Testis (tissue), 2 donors: ENCODE measurements at regions not wholly inside any gene's neighbourhood (a gene's known extent, or its start where the extent isn't known, plus 50 kb on each side); places are given as distances from the start of the nearest gene placed in this dataset.

Source experiments
- DNase-seq: peaks from one replicate; pipeline ENCODE4 v3.0.0-alpha.2; 2019
- H3K27ac ChIP-seq, 2 donors: fragments of 200-600 bp; sonication (generic); one replicate each; pipeline ENCODE4 v1.5.1; 2019
- H3K27me3 ChIP-seq: fragments of 200-600 bp; sonication (generic); one replicate; pipeline ENCODE4 v1.5.1; 2019
- H3K36me3 ChIP-seq: fragments of 200-600 bp; sonication (generic); one replicate; pipeline ENCODE4 v1.5.1; 2017; ENCODE audit warnings: low read depth; ENCODE audit errors: missing control alignments
- H3K4me1 ChIP-seq: fragments of 200-600 bp; sonication (generic); one replicate; pipeline ENCODE4 v1.5.1; 2019
- H3K4me3 ChIP-seq, 2 donors: fragments of 200-600 bp; sonication (generic); one replicate each; pipeline ENCODE4 v1.5.1; 2017 to 2019
- H3K9me3 ChIP-seq: fragments of 200-600 bp; sonication (generic); one replicate; pipeline ENCODE4 v1.5.1; 2017
- CTCF ChIP-seq, 3 experiments: fragments of 450-650 bp in 2 of 3; fragments of 200-600 bp in 1 of 3; sonication (generic) in 1 of 3; IDR thresholded peaks; one replicate each; pipeline ENCODE4 v1.5.1; 2016 to 2019; ENCODE audit warnings: antibody characterized with exemption in 3 of 3, mild to moderate bottlenecking in 2 of 3, moderate library complexity in 1 of 3
- POLR2A ChIP-seq: fragments of 450-650 bp; IDR thresholded peaks from one replicate; pipeline ENCODE4 v1.6.1; 2017; ENCODE audit warnings: antibody characterized with exemption, mild to moderate bottlenecking, moderate library complexity
- WGBS, 2 donors: methylation state at CpG; one replicate each; pipeline ENCODE4 v1.1.5; 2018; 5-methylcytosine and 5-hydroxymethylcytosine counted together
- intact Hi-C: fragments of 100-400 bp; cut with DNase I; formaldehyde crosslinking; loops from one replicate; pipeline ENCODE4 v1.15.1; 2023; ENCODE audit warnings: low total_unique reads

- Histone ChIP-seq H3K27ac (no peak overlapping the region), H3K4me1 (no peaks in the 10 kb centered on the region), H3K27me3 (no peaks in the 10 kb centered on the region), H3K4me3 (no peak overlapping the region), H3K36me3 (no peaks in the 10 kb centered on the region), H3K9me3 (no peaks in the 10 kb centered on the region)
- intact Hi-C loops = no loop called here
- DNase-seq = no peak
- WGBS, 2 donors = 65 to 82% methylated on average over 2 of the region's 2 CpGs
- TF ChIP-seq CTCF (IDR thresholded peaks at IDR 0.05) = no peak
- no peak for TF ChIP-seq POLR2A
Measured at GRCh38 chr1:200337410-200337809, 72.4 kb downstream of the ZNF281 start.

GRCh38 chr1:200336901-200337391, 72.9 kb downstream of the ZNF281 start:
- TF ChIP-seq POLR2A (no peak), CTCF (IDR thresholded peaks at IDR 0.05) (no peak)
- intact Hi-C loops = no loop called here
- 35 to 36% methylated on average over 4 of the region's 4 CpGs for WGBS, 2 donors
- Histone ChIP-seq H3K36me3 (no peaks in the 10 kb centered on the region), H3K4me3 (no peak overlapping the region), H3K27me3 (no peaks in the 10 kb centered on the region), H3K4me1 (no peaks in the 10 kb centered on the region), H3K9me3 (no peaks in the 10 kb centered on the region), H3K27ac (no peak overlapping the region)
- DNase-seq = no peak

DNA sequence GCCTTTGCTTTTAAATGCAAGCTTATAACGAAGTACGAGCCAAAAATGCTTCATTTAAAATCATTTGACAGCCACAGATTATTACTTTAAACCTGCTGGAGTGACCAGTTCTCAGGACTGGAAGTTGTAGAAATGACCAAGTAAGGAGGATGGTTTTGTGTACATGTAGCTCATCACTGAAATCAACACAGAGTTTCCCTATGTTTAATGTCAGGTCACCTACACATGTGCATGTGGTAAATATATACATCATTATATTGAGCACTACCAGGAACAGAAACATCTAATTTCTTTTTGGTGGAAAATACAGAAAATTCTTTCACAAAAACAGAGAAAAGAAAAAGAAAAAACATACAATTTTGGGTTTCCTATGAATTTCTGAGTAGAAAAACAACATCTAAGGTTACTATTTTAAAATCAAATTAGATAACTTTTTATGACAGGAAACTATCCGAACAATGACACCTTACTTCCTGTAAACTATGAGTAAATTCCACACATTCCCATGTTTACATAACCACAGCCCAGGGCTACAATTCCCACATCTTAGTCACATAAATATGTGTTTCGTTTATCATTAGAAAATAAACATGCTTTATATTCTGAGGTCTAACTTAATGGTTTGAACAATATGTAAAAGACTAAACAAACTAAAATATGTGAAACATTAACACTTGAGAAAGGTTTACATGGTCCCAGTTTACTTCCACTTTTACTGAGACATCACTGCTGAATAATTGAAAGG, 73.6 kb downstream of the ZNF281 start:
- Histone ChIP-seq H3K27ac (no peak overlapping the region), H3K4me3 (no peak overlapping the region), H3K9me3 (no peaks in the 10 kb centered on the region), H3K4me1 (no peaks in the 10 kb centered on the region), H3K36me3 (no peaks in the 10 kb centered on the region), H3K27me3 (no peaks in the 10 kb centered on the region)
- WGBS, 2 donors = 74 to 80% methylated on average over 4 of the region's 4 CpGs
- TF ChIP-seq CTCF (IDR thresholded peaks at IDR 0.05) = no peak
- TF ChIP-seq POLR2A = no peak
- DNase-seq = no peak
- intact Hi-C loops = no loop called here

DNA sequence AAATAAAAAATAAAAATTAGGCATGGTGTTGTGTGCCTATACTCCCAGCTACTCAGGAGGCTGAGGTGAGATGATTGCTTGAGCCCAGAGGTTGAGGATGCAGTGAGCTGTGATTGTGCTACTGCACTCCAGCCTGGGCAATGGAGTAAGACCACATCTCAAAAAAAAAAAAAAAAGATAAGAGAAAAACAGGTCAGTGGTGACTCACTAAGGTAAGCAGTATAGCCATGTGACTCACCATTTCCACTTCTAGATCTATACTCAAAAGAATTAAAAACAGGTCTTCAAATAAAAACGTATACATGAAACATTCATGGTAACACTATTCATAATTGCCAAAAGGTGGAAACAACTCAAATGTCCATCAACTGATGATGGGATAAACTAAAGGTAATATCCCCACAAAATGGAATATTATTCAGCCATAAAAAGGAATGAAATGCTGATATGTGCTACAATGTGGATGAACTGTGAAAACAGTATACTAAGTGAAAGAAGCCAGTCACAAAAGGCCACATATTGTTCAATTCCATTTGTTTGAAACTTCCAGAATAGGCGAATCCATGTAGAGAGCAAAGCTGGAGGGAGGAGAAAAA, 75.1 kb downstream of the ZNF281 start:
- no peaks in the 10 kb centered on the region for H3K27me3 ChIP-seq
- intact Hi-C loops = no loop called here
- no peak for DNase-seq
- no peaks in the 10 kb centered on the region for H3K4me1 ChIP-seq
- no peak for TF ChIP-seq CTCF (IDR thresholded peaks at IDR 0.05)
- TF ChIP-seq POLR2A = no peak
- no peak overlapping the region for H3K4me3 ChIP-seq
- WGBS, 2 donors = 88 to 89% methylated on average over 2 of the region's 2 CpGs
- no peak overlapping the region for H3K27ac ChIP-seq
- H3K36me3 ChIP-seq = no peaks in the 10 kb centered on the region
- H3K9me3 ChIP-seq = no peaks in the 10 kb centered on the region
